H1 (cell line): ENCODE measurements at regions not wholly inside any gene's neighbourhood (a gene's known extent, or its start where the extent isn't known, plus 50 kb on each side); places are given as distances from the start of the nearest gene placed in this dataset.

ENCODE experiments used
- CTCF ChIA-PET: fragments of 300-600 bp; sonication (Branson Sonifier 250); formaldehyde crosslinking; loops from one replicate; lab custom pipeline; 2021; ENCODE audit not compliant: partially characterized antibody; lab: Charles Lee
- POLR2A ChIA-PET: fragments of 300-600 bp; sonication (Branson Sonifier 250); formaldehyde crosslinking; loops from one replicate; lab custom pipeline; 2021; ENCODE audit warnings: inconsistent platforms; ENCODE audit not compliant: partially characterized antibody; lab: Charles Lee
- DNase-seq, 2 experiments: peaks; one replicate each; pipeline versions ENCODE4 v3.0.0 to v3.0.0-alpha.2; 2010 to 2022; ENCODE audit warnings: low spot score in 2 of 2, low read depth in 1 of 2, mixed read lengths in 1 of 2
- FAIRE-seq: peaks from 2 replicates; lab custom pipeline; 2011; peaks lifted over from hg19 to GRCh38; lab: Jason Lieb, UNC
- H2AFZ ChIP-seq: 2 replicates; pipeline ENCODE4 v1.8.1; 2012; ENCODE audit warnings: low read length, inconsistent platforms
- H2AK5ac ChIP-seq: 2 replicates; pipeline ENCODE4 v1.6.1; 2013; ENCODE audit warnings: low read depth, low read length
- H2BK120ac ChIP-seq: replicated peaks from 2 replicates; pipeline ENCODE3; 2013; ENCODE audit warnings: low read depth, low read length, inconsistent platforms
- H2BK12ac ChIP-seq: 2 replicates; pipeline ENCODE4 v1.6.1; 2013; ENCODE audit warnings: low read depth, low read length
- H2BK15ac ChIP-seq: 2 replicates; pipeline ENCODE4 v1.6.1; 2013; ENCODE audit warnings: low read length
- H2BK20ac ChIP-seq: 2 replicates; pipeline ENCODE4 v1.6.1; 2013; ENCODE audit warnings: low read length
- H2BK5ac ChIP-seq: 2 replicates; pipeline ENCODE4 v1.6.1; 2013; ENCODE audit warnings: low read depth, low read length
- H3K14ac ChIP-seq: 2 replicates; pipeline ENCODE4 v1.6.1; 2013; ENCODE audit warnings: inconsistent platforms; ENCODE audit not compliant: insufficient read length
- H3K18ac ChIP-seq: 2 replicates; pipeline ENCODE4 v1.6.1; 2013; ENCODE audit warnings: low read length; ENCODE audit errors: extremely low read depth
- H3K23ac ChIP-seq: 2 replicates; pipeline ENCODE4 v1.6.1; 2013; ENCODE audit warnings: inconsistent platforms; ENCODE audit not compliant: insufficient read length
- H3K23me2 ChIP-seq: 2 replicates; pipeline ENCODE4 v1.6.1; 2013; ENCODE audit warnings: low read depth, low read length
- H3K27ac ChIP-seq: 2 replicates; pipeline ENCODE4 v1.6.1; 2011; ENCODE audit warnings: low read depth, low read length, inconsistent platforms
- H3K27me3 ChIP-seq, 4 experiments: replicated peaks in 1 of 4; 1 replicate in 1 of 4; 2 replicates in 3 of 4; pipeline versions ENCODE4 v1.6.1 to v1.8.1; 2011 to 2013; ENCODE audit warnings: low read length in 3 of 4, mild to moderate bottlenecking in 3 of 4, inconsistent platforms in 2 of 4, mixed read lengths in 2 of 4, moderate library complexity in 1 of 4; ENCODE audit not compliant: control insufficient read depth in 3 of 4, insufficient read depth in 3 of 4; ENCODE audit errors: extremely low read depth in 1 of 4
- H3K36me3 ChIP-seq, 4 experiments: 2 replicates each; pipeline versions ENCODE4 v1.6.1 to v1.8.1; 2011 to 2013; ENCODE audit warnings: mild to moderate bottlenecking in 4 of 4, low read length in 3 of 4, moderate library complexity in 2 of 4, control low read depth in 1 of 4, inconsistent platforms in 1 of 4; ENCODE audit not compliant: insufficient read depth in 4 of 4, control insufficient read depth in 2 of 4
- H3K4ac ChIP-seq: replicated peaks from 2 replicates; pipeline ENCODE3; 2013; ENCODE audit warnings: low read length, low read depth, mixed read lengths, inconsistent platforms; ENCODE audit not compliant: insufficient read length
- H3K4me1 ChIP-seq, 4 experiments: replicated peaks in 1 of 4; 1 replicate in 1 of 4; 2 replicates in 3 of 4; pipeline versions ENCODE4 v1.6.1 to v1.8.1; 2011 to 2013; ENCODE audit warnings: low read length in 3 of 4, inconsistent platforms in 2 of 4, mixed read lengths in 1 of 4; ENCODE audit not compliant: insufficient read depth in 4 of 4, control insufficient read depth in 3 of 4
- H3K4me2 ChIP-seq, 2 experiments: 2 replicates each; pipeline versions ENCODE4 v1.6.1 to v1.8.1; 2011 to 2013; ENCODE audit warnings: low read depth in 2 of 2, low read length in 2 of 2, control low read depth in 1 of 2, inconsistent platforms in 1 of 2, mild to moderate bottlenecking in 1 of 2; ENCODE audit not compliant: insufficient read depth in 1 of 2
- H3K4me3 ChIP-seq, 4 experiments: fragments of 200-600, 300-600 bp in 1 of 4; sonication (generic), shearing (Covaris generic), sonication (Bioruptor Twin) in 1 of 4; 2 replicates each; pipeline versions ENCODE4 v1.5.1 to v1.8.1; 2011 to 2016; ENCODE audit warnings: low read length in 4 of 4, low read depth in 3 of 4, control low read depth in 2 of 4, inconsistent platforms in 2 of 4, mild to moderate bottlenecking in 2 of 4, mixed read lengths in 1 of 4, moderate library complexity in 1 of 4; ENCODE audit not compliant: insufficient read depth in 2 of 4; ENCODE audit errors: extremely low read depth in 1 of 4
- H3K56ac ChIP-seq: replicated peaks from 2 replicates; pipeline ENCODE3; 2013; ENCODE audit warnings: low read depth, mild to moderate bottlenecking, mixed read lengths, low read length, inconsistent platforms; ENCODE audit not compliant: insufficient read length
- H3K79me1 ChIP-seq: 2 replicates; pipeline ENCODE4 v1.6.1; 2013; ENCODE audit warnings: low read depth, low read length, control low read depth
- H3K79me2 ChIP-seq, 2 experiments: 2 replicates each; pipeline versions ENCODE4 v1.6.1 to v1.8.1; 2012 to 2013; ENCODE audit warnings: low read length in 2 of 2, mild to moderate bottlenecking in 2 of 2, inconsistent platforms in 1 of 2; ENCODE audit not compliant: insufficient read depth in 2 of 2, control insufficient read depth in 1 of 2
- H3K9ac ChIP-seq, 4 experiments: replicated peaks in 1 of 4; 1 replicate in 1 of 4; 2 replicates in 3 of 4; pipeline versions ENCODE4 v1.6.1 to v1.8.1; 2011 to 2013; ENCODE audit warnings: low read depth in 3 of 4, low read length in 3 of 4, control low read depth in 2 of 4, mild to moderate bottlenecking in 2 of 4, moderate library complexity in 2 of 4, inconsistent platforms in 1 of 4; ENCODE audit errors: extremely low read depth in 1 of 4
- H3K9me3 ChIP-seq, 2 experiments: 2 replicates each; pipeline versions ENCODE4 v1.6.1 to v1.8.1; 2012 to 2013; ENCODE audit warnings: mild to moderate bottlenecking in 2 of 2, moderate library complexity in 2 of 2, control low read depth in 1 of 2, inconsistent platforms in 1 of 2, low read depth in 1 of 2, low read length in 1 of 2, mixed read lengths in 1 of 2; ENCODE audit not compliant: insufficient read depth in 2 of 2
- H4K20me1 ChIP-seq, 2 experiments: replicated peaks in 1 of 2; 2 replicates each; pipeline versions ENCODE3 to v1.8.1; 2011 to 2013; ENCODE audit warnings: inconsistent platforms in 2 of 2, low read length in 2 of 2, mild to moderate bottlenecking in 1 of 2; ENCODE audit not compliant: insufficient read depth in 2 of 2, control insufficient read depth in 1 of 2
- H4K5ac ChIP-seq: 2 replicates; pipeline ENCODE4 v1.6.1; 2013; ENCODE audit warnings: low read length, low read depth, mixed read lengths, inconsistent platforms; ENCODE audit not compliant: insufficient read length
- H4K8ac ChIP-seq: 2 replicates; pipeline ENCODE4 v1.8.0; 2013; ENCODE audit warnings: mild to moderate bottlenecking, moderate library complexity, low read length, inconsistent platforms; ENCODE audit not compliant: insufficient read depth; ENCODE audit errors: extremely low read depth
- H4K91ac ChIP-seq: replicated peaks from 2 replicates; pipeline ENCODE3; 2013; ENCODE audit warnings: low read length, mixed read lengths, inconsistent platforms; ENCODE audit not compliant: insufficient read length
- BACH1 ChIP-seq: IDR thresholded peaks from 2 replicates; pipeline ENCODE4 v1.6.1; 2012; ENCODE audit warnings: low read length, improper control_type of control experiment
- CTBP2 ChIP-seq: IDR thresholded peaks from 2 replicates; pipeline ENCODE4 v1.7.0; 2011; ENCODE audit warnings: borderline replicate concordance, mild to moderate bottlenecking, moderate library complexity, mixed read lengths, low read length; ENCODE audit not compliant: insufficient read depth, insufficient read length
- HDAC2 ChIP-seq, 2 experiments: fragments of 300-600 bp in 1 of 2; sonication (generic) in 1 of 2; IDR thresholded peaks; 2 replicates each; pipeline ENCODE4 v1.6.1; 2011 to 2012; ENCODE audit warnings: low read depth in 2 of 2, low read length in 2 of 2, mild to moderate bottlenecking in 2 of 2, moderate library complexity in 2 of 2, borderline replicate concordance in 1 of 2, inconsistent platforms in 1 of 2
- KDM1A ChIP-seq: fragments of 200-600, 300-600 bp; sonication (generic); IDR thresholded peaks from 2 replicates; pipeline ENCODE4 v1.7.1; 2016; ENCODE audit warnings: mild to moderate bottlenecking, low read length, borderline replicate concordance
- KDM5A ChIP-seq: fragments of 200-600 bp; IDR thresholded peaks from 2 replicates; pipeline ENCODE4 v1.7.1; 2012; ENCODE audit warnings: mild to moderate bottlenecking, low read length, inconsistent platforms, mixed read lengths
- RFX5 ChIP-seq: IDR thresholded peaks from 2 replicates; pipeline ENCODE4 v1.6.1; 2011; ENCODE audit warnings: low read depth, low read length, improper control_type of control experiment, borderline replicate concordance
- SRF ChIP-seq: IDR thresholded peaks from 2 replicates; pipeline ENCODE4 v1.6.1; 2011; ENCODE audit warnings: mild to moderate bottlenecking, low read depth, low read length, moderate library complexity
- WGBS, 2 experiments: shearing (Covaris generic) in 1 of 2; methylation state at CpG; one replicate each; pipeline versions ENCODE4 v1.1.6 to v1.1.7; 2013 to 2015; ENCODE audit warnings: low lambda C conversion rate in 2 of 2, mixed read lengths in 2 of 2, inconsistent platforms in 1 of 2, low coverage in 1 of 2, missing lambda C conversion rate in 1 of 2; ENCODE audit not compliant: insufficient replicate concordance in 2 of 2, insufficient coverage in 1 of 2, insufficient read length in 1 of 2; ENCODE audit errors: extremely low coverage in 1 of 2, missing lambda C conversion rate in 1 of 2; 5-methylcytosine and 5-hydroxymethylcytosine counted together

DNA sequence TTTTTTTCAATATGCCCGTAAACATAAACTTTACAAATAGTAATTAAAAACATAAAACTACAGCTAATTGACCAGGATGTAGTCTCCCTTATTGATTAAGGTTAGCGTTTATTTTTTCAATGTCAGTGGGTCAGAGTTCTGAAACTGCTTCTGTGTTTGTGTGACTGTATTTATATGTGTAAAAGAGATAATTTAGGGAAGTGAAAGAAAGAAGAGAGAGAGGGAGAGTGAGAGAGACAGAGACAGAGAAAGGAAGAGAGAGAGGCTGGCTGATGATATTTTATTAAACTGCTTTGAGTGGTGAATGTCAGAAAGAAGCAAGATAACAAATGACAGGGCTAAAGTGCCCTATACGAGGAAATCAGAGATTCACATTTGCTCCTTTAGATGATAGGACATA is 266.1 kb upstream of the PTCHD4 start:
- H2BK15ac ChIP-seq: no peak overlapping the region
- no peaks in the 10 kb centered on the region for H3K79me2 ChIP-seq
- H3K4ac ChIP-seq: no peak overlapping the region
- no peaks in the 10 kb centered on the region for H3K79me1 ChIP-seq
- no peak overlapping the region for H2BK5ac ChIP-seq
- no peaks in the 10 kb centered on the region for H3K23me2 ChIP-seq
- no peak overlapping the region for H3K23ac ChIP-seq
- H3K4me3 ChIP-seq: no peak overlapping the region
- H2AFZ ChIP-seq: no peak overlapping the region
- no peaks in the 10 kb centered on the region for H3K4me1 ChIP-seq
- no peak overlapping the region for H3K4me2 ChIP-seq
- no peak overlapping the region for H3K56ac ChIP-seq
- H3K27ac ChIP-seq: no peak overlapping the region
- H4K20me1 ChIP-seq: no peaks in the 10 kb centered on the region
- no peak overlapping the region for H4K91ac ChIP-seq
- H4K8ac ChIP-seq: no peak overlapping the region
- no peak overlapping the region for H3K18ac ChIP-seq
- 64% methylated on average over 3 of the region's 3 CpGs; no CpG with 5 or more reads in 1 of the 2 experiments for WGBS, 2 experiments
- no peak overlapping the region for H2BK120ac ChIP-seq
- ChIA-PET POLR2A (no interaction called here), CTCF (no interaction called here)
- FAIRE-seq (no peak), DNase-seq (no peak)
- H2AK5ac ChIP-seq: no peak overlapping the region
- no peak overlapping the region for H2BK12ac ChIP-seq
- H3K27me3 ChIP-seq: no peaks in the 10 kb centered on the region
- no peaks in the 10 kb centered on the region for H3K36me3 ChIP-seq
- no peak overlapping the region for H2BK20ac ChIP-seq
- no peak overlapping the region for H4K5ac ChIP-seq
- H3K9ac ChIP-seq: no peak overlapping the region
- no peak overlapping the region for H3K14ac ChIP-seq
- H3K9me3 ChIP-seq: 0 out of 4 replicates have a peak, but pooled peaks cover 0 to 3% of the 10 kb centered on the region in 2 experiments
- TF ChIP-seq KDM1A: no peak
- TF ChIP-seq BACH1: no peak
- no peak for TF ChIP-seq KDM5A
- no peak for TF ChIP-seq SRF
- TF ChIP-seq HDAC2 (IDR thresholded peaks at IDR 0.05; ENCODE audit: borderline replicate concordance in 1 of 2, low read depth in 2 of 2, low read length in 2 of 2): no peak
- no peak for TF ChIP-seq CTBP2
- no peak for TF ChIP-seq RFX5
